Muscle of leg (tissue), 3 donors: ENCODE measurements at regions not wholly inside any gene's neighbourhood (a gene's known extent, or its start where the extent isn't known, plus 50 kb on each side); places are given as distances from the start of the nearest gene placed in this dataset.
"Not testable (repeated sequence)": the region's sequence is repeated elsewhere in the genome, so short reads cannot be mapped to it uniquely, and the experiment has no call there.

Source experiments
- DNase-seq: peaks from one replicate; pipeline ENCODE4 v3.0.0; 2013
- H3K27ac ChIP-seq: one replicate; pipeline ENCODE4 v1.5.1; 2013; ENCODE audit warnings: mild to moderate bottlenecking, low read length, control low read depth
- H3K27me3 ChIP-seq: one replicate; pipeline ENCODE4 v1.6.1; 2013; ENCODE audit warnings: low read length; ENCODE audit not compliant: control insufficient read depth, insufficient read depth
- H3K36me3 ChIP-seq: one replicate; pipeline ENCODE4 v1.6.1; 2013; ENCODE audit warnings: low read length; ENCODE audit not compliant: control insufficient read depth, insufficient read depth
- H3K4me1 ChIP-seq: one replicate; pipeline ENCODE4 v1.6.1; 2013; ENCODE audit warnings: low read length; ENCODE audit not compliant: control insufficient read depth, insufficient read depth
- H3K4me3 ChIP-seq: one replicate; pipeline ENCODE4 v1.5.1; 2013; ENCODE audit warnings: low read length, control low read depth
- H3K9me3 ChIP-seq: replicated peaks from 2 replicates; pipeline ENCODE4 v1.6.1; 2013; ENCODE audit warnings: low read depth, low read length; ENCODE audit not compliant: control insufficient read depth
- WGBS: methylation state at CpG from one replicate; pipeline ENCODE4 v1.1.5; 2013; ENCODE audit warnings: missing lambda C conversion rate; ENCODE audit not compliant: insufficient coverage; 5-methylcytosine and 5-hydroxymethylcytosine counted together

GRCh38 chr15:98330692-98331435 lies 317.5 kb upstream of the IGF1R start:
- Histone ChIP-seq H3K4me3 (no peak overlapping the region), H3K9me3 (no peaks in the 10 kb centered on the region), H3K27me3 (peaks cover 2% of the 10 kb centered on the region), H3K27ac (no peak overlapping the region), H3K36me3 (no peaks in the 10 kb centered on the region), H3K4me1 (no peaks in the 10 kb centered on the region)
- WGBS = 25% methylated on average over 5 of the region's 10 CpGs
- DNase-seq = no peak

- Histone ChIP-seq H3K4me1 (no peaks in the 10 kb centered on the region), H3K27ac (no peak overlapping the region), H3K36me3 (no peaks in the 10 kb centered on the region), H3K4me3 (no peak overlapping the region), H3K27me3 (peaks cover 2% of the 10 kb centered on the region), H3K9me3 (no peaks in the 10 kb centered on the region)
- DNase-seq = no peak
- WGBS = no CpG with 5 or more reads among the region's 4 CpGs
Measured at GRCh38 chr15:98331676-98332075, 316.7 kb upstream of the IGF1R start.

GRCh38 chr15:98333251-98333650 lies 315.1 kb upstream of the IGF1R start:
- Histone ChIP-seq H3K27ac (no peak overlapping the region), H3K9me3 (no peaks in the 10 kb centered on the region), H3K4me1 (no peaks in the 10 kb centered on the region), H3K36me3 (no peaks in the 10 kb centered on the region), H3K27me3 (peaks cover 2% of the 10 kb centered on the region), H3K4me3 (no peak overlapping the region)
- 43% methylated on average over 6 of the region's 7 CpGs for WGBS
- no peak for DNase-seq

- Histone ChIP-seq H3K36me3 (no peaks in the 10 kb centered on the region), H3K9me3 (no peaks in the 10 kb centered on the region), H3K4me1 (no peaks in the 10 kb centered on the region), H3K4me3 (no peak overlapping the region), H3K27me3 (no peaks in the 10 kb centered on the region), H3K27ac (no peak overlapping the region)
- DNase-seq = no peak
- WGBS = no CpG with 5 or more reads among the region's 3 CpGs
Measured at GRCh38 chr15:98342911-98343310, 305.4 kb upstream of the IGF1R start.

GRCh38 chr15:98344591-98344990 lies 303.7 kb upstream of the IGF1R start:
- no peak for DNase-seq
- Histone ChIP-seq H3K9me3 (no peaks in the 10 kb centered on the region), H3K4me1 (no peaks in the 10 kb centered on the region), H3K4me3 (no peak overlapping the region), H3K27ac (no peak overlapping the region), H3K36me3 (no peaks in the 10 kb centered on the region), H3K27me3 (no peaks in the 10 kb centered on the region)
- WGBS = 70% methylated on average over 1 of the region's 2 CpGs

- no peak overlapping the region for H3K4me3 ChIP-seq
- H3K36me3 ChIP-seq = no peaks in the 10 kb centered on the region
- WGBS = 31% methylated on average over 6 of the region's 7 CpGs
- H3K27ac ChIP-seq = no peak overlapping the region
- DNase-seq = peak; percentile 38
- H3K27me3 ChIP-seq = no peaks in the 10 kb centered on the region
- no peaks in the 10 kb centered on the region for H3K4me1 ChIP-seq
- H3K9me3 ChIP-seq = no peaks in the 10 kb centered on the region
Measured at GRCh38 chr15:98347001-98347400, 301.3 kb upstream of the IGF1R start.

GRCh38 chr15:98347866-98348265 lies 300.5 kb upstream of the IGF1R start:
- no peaks in the 10 kb centered on the region for H3K27me3 ChIP-seq
- 77% methylated on average over 5 of the region's 7 CpGs for WGBS
- no peak overlapping the region for H3K27ac ChIP-seq

GRCh38 chr15:98350276-98350675 lies 298.1 kb upstream of the IGF1R start:
- DNase-seq = peak; percentile 62
- H3K27me3 ChIP-seq = no peaks in the 10 kb centered on the region
- no CpG with 5 or more reads among the region's 2 CpGs for WGBS
- no peak overlapping the region for H3K4me3 ChIP-seq
- H3K36me3 ChIP-seq = no peaks in the 10 kb centered on the region
- H3K4me1 ChIP-seq = no peaks in the 10 kb centered on the region
- H3K9me3 ChIP-seq = no peaks in the 10 kb centered on the region
- H3K27ac ChIP-seq = no peak overlapping the region

More at GRCh38 chr15:98347866-98348265, 300.5 kb upstream of the IGF1R start:
- DNase-seq = no peak
- Histone ChIP-seq H3K4me3 (no peak overlapping the region), H3K9me3 (no peaks in the 10 kb centered on the region), H3K4me1 (no peaks in the 10 kb centered on the region), H3K36me3 (no peaks in the 10 kb centered on the region)

GRCh38 chr15:98358274-98358673 lies 290.1 kb upstream of the IGF1R start:
- not testable (repeated sequence) for H3K27ac ChIP-seq, DNase-seq, H3K27me3 ChIP-seq, H3K36me3 ChIP-seq, H3K4me3 ChIP-seq, H3K4me1 ChIP-seq, H3K9me3 ChIP-seq
- 80% methylated on average over 1 of the region's 5 CpGs for WGBS

- Histone ChIP-seq H3K9me3 (no peaks in the 10 kb centered on the region), H3K4me1 (no peaks in the 10 kb centered on the region), H3K27me3 (no peaks in the 10 kb centered on the region), H3K4me3 (no peak overlapping the region), H3K36me3 (no peaks in the 10 kb centered on the region), H3K27ac (no peak overlapping the region)
- WGBS = 82% methylated on average over 5 of the region's 8 CpGs
- DNase-seq = no peak
Measured at GRCh38 chr15:98358971-98359370, 289.4 kb upstream of the IGF1R start.

- H3K27ac ChIP-seq = no peak overlapping the region
- no peaks in the 10 kb centered on the region for H3K27me3 ChIP-seq
- no peaks in the 10 kb centered on the region for H3K9me3 ChIP-seq
- H3K36me3 ChIP-seq = no peaks in the 10 kb centered on the region
- no peaks in the 10 kb centered on the region for H3K4me1 ChIP-seq
- H3K4me3 ChIP-seq = no peak overlapping the region
- DNase-seq = no peak
- WGBS = 52% methylated on average over 2 of the region's 2 CpGs
Measured at GRCh38 chr15:98363416-98363815, 284.9 kb upstream of the IGF1R start.
